ENCODE measurements at regions not wholly inside any gene's neighbourhood (a gene's known extent, or its start where the extent isn't known, plus 50 kb on each side); places are given as distances from the start of the nearest gene placed in this dataset.

DNA sequence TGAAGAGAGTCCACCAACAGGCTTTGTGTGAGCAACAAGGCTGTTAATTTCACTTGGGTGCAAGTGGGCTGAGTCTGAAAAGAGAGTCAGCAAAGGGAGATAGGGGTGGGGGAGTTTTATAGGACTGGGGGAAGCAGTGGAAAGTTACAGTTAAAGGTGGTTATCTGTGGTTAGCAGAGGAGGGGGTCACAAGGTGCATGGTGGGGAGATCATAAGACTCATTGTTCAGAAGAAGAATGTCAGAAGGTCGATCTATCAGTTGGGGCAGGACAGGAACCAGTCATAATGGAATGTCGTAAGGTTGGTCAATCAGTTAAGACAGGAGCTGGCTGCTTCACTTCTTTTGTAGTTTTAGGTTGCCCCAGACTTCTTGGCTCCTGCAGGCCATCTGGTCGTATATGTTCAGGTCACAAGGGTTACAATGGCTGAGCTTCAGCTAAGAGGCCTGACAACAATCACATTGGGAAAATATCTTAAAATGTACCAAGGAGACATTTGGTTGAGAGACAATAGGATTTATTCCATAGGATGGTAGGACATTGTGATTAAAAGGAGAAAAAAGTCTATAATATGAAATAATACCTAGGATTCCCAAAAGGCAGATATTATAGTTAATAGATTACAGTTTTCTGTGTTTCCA lies 356.4 kb downstream of the ANKRD7 start:
- intact Hi-C loops (cut with DNase I) = no loop called here
- H3K36me3 ChIP-seq (ENCODE audit: insufficient read depth in 1 of 2, low read depth in 1 of 2) = no peaks in the 10 kb centered on the region
- TF ChIP-seq, protein P1, sequence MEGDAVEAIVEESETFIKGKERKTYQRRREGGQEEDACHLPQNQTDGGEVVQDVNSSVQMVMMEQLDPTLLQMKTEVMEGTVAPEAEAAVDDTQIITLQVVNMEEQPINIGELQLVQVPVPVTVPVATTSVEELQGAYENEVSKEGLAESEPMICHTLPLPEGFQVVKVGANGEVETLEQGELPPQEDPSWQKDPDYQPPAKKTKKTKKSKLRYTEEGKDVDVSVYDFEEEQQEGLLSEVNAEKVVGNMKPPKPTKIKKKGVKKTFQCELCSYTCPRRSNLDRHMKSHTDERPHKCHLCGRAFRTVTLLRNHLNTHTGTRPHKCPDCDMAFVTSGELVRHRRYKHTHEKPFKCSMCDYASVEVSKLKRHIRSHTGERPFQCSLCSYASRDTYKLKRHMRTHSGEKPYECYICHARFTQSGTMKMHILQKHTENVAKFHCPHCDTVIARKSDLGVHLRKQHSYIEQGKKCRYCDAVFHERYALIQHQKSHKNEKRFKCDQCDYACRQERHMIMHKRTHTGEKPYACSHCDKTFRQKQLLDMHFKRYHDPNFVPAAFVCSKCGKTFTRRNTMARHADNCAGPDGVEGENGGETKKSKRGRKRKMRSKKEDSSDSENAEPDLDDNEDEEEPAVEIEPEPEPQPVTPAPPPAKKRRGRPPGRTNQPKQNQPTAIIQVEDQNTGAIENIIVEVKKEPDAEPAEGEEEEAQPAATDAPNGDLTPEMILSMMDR (IDR thresholded peaks at IDR 0.05) = no peak
- WGBS, 3 donors = 62 to 70% (median 63%) methylated on average over 3 of the region's 3 CpGs
- no peaks in the 10 kb centered on the region for H3K9me3 ChIP-seq
- ATAC-seq = no peak
- no peak for DNase-seq
- H3K27me3 ChIP-seq (ENCODE audit: insufficient read depth in 3 of 3, low read length in 2 of 3) = no peaks in the 10 kb centered on the region
- no peaks in the 10 kb centered on the region for H3K4me1 ChIP-seq
- no peak overlapping the region for H3K27ac ChIP-seq
- H3K4me3 ChIP-seq = no peak overlapping the region

DNA sequence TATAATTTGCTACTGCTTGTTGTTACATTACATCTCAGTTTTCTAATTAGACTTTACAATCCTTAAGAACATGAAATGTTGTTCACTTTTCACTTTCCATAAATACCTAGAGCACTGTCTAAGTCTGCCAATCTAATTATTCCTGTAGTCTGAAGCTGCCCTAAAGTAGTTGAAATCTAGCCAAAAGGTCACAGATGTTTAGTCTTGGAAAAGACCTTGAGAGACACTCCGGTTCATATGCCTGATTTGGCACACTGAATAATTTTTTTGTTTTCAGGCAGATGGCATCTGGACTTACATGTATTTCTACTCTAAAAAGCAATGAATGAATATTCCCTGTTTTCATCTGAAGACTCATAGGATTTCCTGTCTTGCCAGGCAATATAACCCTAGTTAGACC lies 359.1 kb downstream of the ANKRD7 start:
- intact Hi-C loops (cut with DNase I) = no loop called here
- ATAC-seq (no peak), DNase-seq (no peak)
- no peak overlapping the region for H3K4me3 ChIP-seq
- 7 to 23% (median 10%) methylated on average over 1 of the region's 1 CpG for WGBS, 3 donors
- H3K27ac ChIP-seq = no peak overlapping the region
- H3K27me3 ChIP-seq (ENCODE audit: insufficient read depth in 3 of 3, low read length in 2 of 3) = no peaks in the 10 kb centered on the region
- H3K36me3 ChIP-seq (ENCODE audit: insufficient read depth in 1 of 2, low read depth in 1 of 2) = no peaks in the 10 kb centered on the region
- peaks cover 4% of the 10 kb centered on the region for H3K9me3 ChIP-seq
- H3K4me1 ChIP-seq = no peaks in the 10 kb centered on the region
- TF ChIP-seq, protein P1 (IDR thresholded peaks at IDR 0.05) = no peak

- no peaks in the 10 kb centered on the region for H3K27me3 ChIP-seq (ENCODE audit: insufficient read depth in 3 of 3, low read length in 2 of 3)
- H3K27ac ChIP-seq = no peak overlapping the region
- TF ChIP-seq, protein P1 (IDR thresholded peaks at IDR 0.05) = no peak
- no peak for DNase-seq
- H3K9me3 ChIP-seq = peaks cover 4% of the 10 kb centered on the region
- no peak overlapping the region for H3K4me3 ChIP-seq
- no peaks in the 10 kb centered on the region for H3K4me1 ChIP-seq
- WGBS, 3 donors = 68 to 93% (median 88%) methylated on average over 1 of the region's 1 CpG
- no peaks in the 10 kb centered on the region for H3K36me3 ChIP-seq (ENCODE audit: insufficient read depth in 1 of 2, low read depth in 1 of 2)
- no peak for ATAC-seq
- intact Hi-C loops (cut with DNase I) = no loop called here
These were observed 361.7 kb downstream of the ANKRD7 start for GRCh38 chr7:118586248-118586647.

DNA sequence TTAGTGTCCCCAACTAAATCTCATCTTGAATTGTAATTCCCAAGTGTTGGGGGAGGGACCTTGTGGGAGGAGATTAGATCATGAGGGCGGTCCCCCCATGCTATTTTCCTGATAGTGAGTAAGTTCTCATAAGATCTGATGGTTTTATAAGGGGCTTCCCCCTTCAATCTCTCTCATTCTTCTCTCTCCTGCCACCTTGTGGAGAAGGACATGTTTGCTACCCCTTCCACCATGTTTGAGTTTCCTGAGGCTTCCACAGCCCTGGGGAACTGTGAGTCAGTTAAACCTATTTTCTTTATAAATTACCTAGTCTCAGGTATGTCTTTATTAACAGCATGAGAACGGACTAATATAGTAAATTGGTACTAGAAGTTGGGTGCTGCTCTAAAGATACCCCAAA lies 365.6 kb downstream of the ANKRD7 start:
- intact Hi-C loops (cut with DNase I) = no loop called here
- 52 to 57% (median 53%) methylated on average over 2 of the region's 2 CpGs for WGBS, 3 donors
- ATAC-seq = no peak

More for the DNA sequence above, 365.6 kb downstream of the ANKRD7 start:
- Histone ChIP-seq H3K4me1 (no peaks in the 10 kb centered on the region), H3K36me3 (ENCODE audit: insufficient read depth in 1 of 2, low read depth in 1 of 2) (no peaks in the 10 kb centered on the region), H3K4me3 (no peak overlapping the region), H3K27ac (no peak overlapping the region), H3K9me3 (peaks cover 4% of the 10 kb centered on the region), H3K27me3 (ENCODE audit: insufficient read depth in 3 of 3, low read length in 2 of 3) (no peaks in the 10 kb centered on the region)
- TF ChIP-seq, protein P1 (IDR thresholded peaks at IDR 0.05) = no peak
- no peak for DNase-seq
